ENCODE measurements at regions not wholly inside any gene's neighbourhood (a gene's known extent, or its start where the extent isn't known, plus 50 kb on each side); places are given as distances from the start of the nearest gene placed in this dataset.
"Not testable (repeated sequence)": the region's sequence is repeated elsewhere in the genome, so short reads cannot be mapped to it uniquely, and the experiment has no call there.

DNA sequence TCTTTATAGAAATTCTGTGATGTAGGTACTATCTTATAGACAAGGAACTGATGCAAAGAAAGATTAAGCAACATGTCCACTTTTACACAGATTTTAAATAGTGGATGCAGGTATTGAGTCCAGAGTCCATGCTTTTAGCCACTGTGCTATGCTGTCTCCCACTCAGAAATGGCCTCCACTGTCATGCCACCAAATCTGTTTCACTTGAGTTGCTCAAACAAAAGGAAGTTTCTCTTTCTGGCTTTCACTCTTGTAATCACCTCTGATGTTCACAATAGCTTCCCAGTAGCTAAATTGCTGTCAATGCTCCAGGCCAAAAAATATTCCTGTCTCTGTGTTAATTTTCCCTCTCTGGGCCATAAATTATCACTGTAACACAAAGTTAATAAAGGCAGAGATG lies 77.0 kb upstream of the RASA1 start:
- Mint-ChIP-seq H3K4me3 (ENCODE audit: low read depth) (no peak overlapping the region), H3K27ac (no peak overlapping the region), H3K9me3 (no peaks in the 10 kb centered on the region), H3K4me1 (ENCODE audit: low read depth) (peaks cover 25% of the 10 kb centered on the region), H3K27me3 (ENCODE audit: low read depth) (no peaks in the 10 kb centered on the region), H3K36me3 (ENCODE audit: low read depth) (no peaks in the 10 kb centered on the region)
- DNase-seq (ENCODE audit: low spot score), result no peak
- intact Hi-C loops (cut with micrococcal nuclease), result no loop called here

DNA sequence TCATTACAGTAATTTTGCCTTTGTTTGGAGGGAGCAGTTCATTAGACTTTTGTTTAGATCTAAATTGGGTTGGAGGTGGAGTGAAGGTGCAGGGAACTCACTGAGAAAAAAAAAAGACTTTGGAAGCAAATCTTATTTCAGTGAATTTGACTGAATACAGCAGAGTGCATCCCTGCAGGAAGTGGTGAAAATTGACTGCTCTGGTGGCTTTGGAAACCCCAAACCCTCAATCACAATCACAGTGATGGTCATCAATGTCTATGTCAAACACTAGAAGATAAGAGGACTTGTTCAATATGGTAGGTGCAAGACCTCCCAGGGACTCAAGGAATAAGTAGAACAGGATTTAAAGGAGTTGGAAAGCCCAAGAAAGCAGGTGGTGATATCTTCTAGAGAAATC lies 76.0 kb upstream of the RASA1 start:
- no peaks in the 10 kb centered on the region for H3K36me3 Mint-ChIP-seq (ENCODE audit: low read depth)
- H3K4me3 Mint-ChIP-seq (ENCODE audit: low read depth), result no peak overlapping the region
- H3K27me3 Mint-ChIP-seq (ENCODE audit: low read depth), result no peaks in the 10 kb centered on the region
- H3K4me1 Mint-ChIP-seq (ENCODE audit: low read depth), result peaks cover 26% of the 10 kb centered on the region
- intact Hi-C loops (cut with micrococcal nuclease), result no loop called here
- DNase-seq (ENCODE audit: low spot score), result no peak
- no peaks in the 10 kb centered on the region for H3K9me3 Mint-ChIP-seq
- H3K27ac Mint-ChIP-seq, result no peak overlapping the region

DNA sequence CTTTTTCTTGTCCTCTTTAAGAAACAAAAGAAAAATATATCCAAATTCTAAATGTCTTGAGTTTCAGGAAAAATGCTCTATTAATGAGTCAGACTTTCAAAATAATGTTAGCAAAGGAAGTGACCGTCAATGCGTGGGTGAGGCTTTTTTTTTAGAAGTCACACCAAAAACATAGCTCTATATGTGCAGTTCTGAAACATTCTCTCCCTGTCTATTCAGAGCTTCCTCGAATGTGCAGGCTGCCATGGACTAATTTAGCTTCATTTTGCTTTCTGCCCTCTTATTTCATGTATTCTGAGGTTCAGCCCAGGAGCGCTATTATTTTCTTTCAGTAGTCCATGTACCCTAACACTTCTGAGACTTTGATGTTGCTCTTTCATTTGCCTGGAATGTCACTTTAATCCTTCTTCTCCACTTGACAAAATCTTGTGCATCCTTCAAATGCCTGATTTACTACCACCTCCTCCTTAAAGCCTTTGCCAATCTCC lies 72.5 kb upstream of the RASA1 start:
- peak overlapping the region; percentile 4 for H3K4me3 Mint-ChIP-seq (ENCODE audit: low read depth)
- peaks cover 26% of the 10 kb centered on the region for H3K4me1 Mint-ChIP-seq (ENCODE audit: low read depth)
- no peak for DNase-seq (ENCODE audit: low spot score)
- H3K36me3 Mint-ChIP-seq (ENCODE audit: low read depth), result no peaks in the 10 kb centered on the region
- H3K27me3 Mint-ChIP-seq (ENCODE audit: low read depth), result no peaks in the 10 kb centered on the region
- intact Hi-C loops (cut with micrococcal nuclease), result loop anchor here (5.0 kb wide), 1 partner anchor 73 kb away; no protein-coding TSS in a partner anchor
- H3K9me3 Mint-ChIP-seq, result peaks cover 4% of the 10 kb centered on the region
- H3K27ac Mint-ChIP-seq, result no peak overlapping the region

DNA sequence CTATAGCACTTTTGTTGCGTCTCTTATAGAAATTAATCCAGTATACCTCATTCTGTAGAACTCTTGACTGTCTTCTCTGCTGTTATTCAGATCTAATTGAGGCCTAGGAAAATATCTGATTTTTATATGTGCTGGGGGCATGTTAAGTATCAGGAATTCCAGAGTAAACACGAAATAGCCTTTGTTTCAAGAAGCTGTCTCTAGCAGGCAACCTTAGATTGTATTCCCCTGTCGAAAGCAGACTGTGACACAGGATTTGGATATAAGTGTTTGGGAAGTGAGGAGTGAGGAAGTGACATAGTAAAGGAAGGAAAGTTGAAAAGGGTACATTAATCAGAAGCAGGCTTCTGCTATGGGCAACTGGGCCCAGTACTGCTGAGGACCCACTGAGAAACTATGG lies 72.1 kb upstream of the RASA1 start:
- H3K9me3 Mint-ChIP-seq, result peaks cover 4% of the 10 kb centered on the region
- H3K4me1 Mint-ChIP-seq (ENCODE audit: low read depth), result peaks cover 26% of the 10 kb centered on the region
- no peak overlapping the region for H3K4me3 Mint-ChIP-seq (ENCODE audit: low read depth)
- H3K27ac Mint-ChIP-seq, result no peak overlapping the region
- H3K27me3 Mint-ChIP-seq (ENCODE audit: low read depth), result no peaks in the 10 kb centered on the region
- H3K36me3 Mint-ChIP-seq (ENCODE audit: low read depth), result no peaks in the 10 kb centered on the region
- intact Hi-C loops (cut with micrococcal nuclease), result loop anchor here (5.0 kb wide), 1 partner anchor 73 kb away; no protein-coding TSS in a partner anchor
- no peak for DNase-seq (ENCODE audit: low spot score)

DNA sequence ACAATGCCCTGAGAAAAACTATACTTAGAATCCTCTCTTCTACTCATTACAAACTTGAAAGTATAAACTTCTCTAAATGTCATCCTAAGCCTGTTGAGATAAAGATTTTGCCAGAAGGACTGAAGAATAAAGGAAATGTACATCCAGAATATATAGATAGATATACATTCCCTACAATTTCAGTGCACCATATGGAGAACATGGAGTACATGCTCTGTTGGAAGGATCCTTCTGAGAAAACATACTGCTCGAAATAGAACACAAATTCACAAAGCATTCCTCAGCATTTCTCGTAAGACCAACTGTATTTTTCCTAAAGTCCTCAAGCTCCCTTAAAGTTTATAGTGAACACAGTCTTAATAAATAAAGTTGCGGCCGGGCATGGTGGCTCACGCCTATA lies 69.7 kb upstream of the RASA1 start:
- intact Hi-C loops (cut with micrococcal nuclease), result loop anchor here (5.0 kb wide), 1 partner anchor 76 kb away; no protein-coding TSS in a partner anchor
- no peaks in the 10 kb centered on the region for H3K36me3 Mint-ChIP-seq (ENCODE audit: low read depth)
- peaks cover 6% of the 10 kb centered on the region for H3K27me3 Mint-ChIP-seq (ENCODE audit: low read depth)
- peaks cover 6% of the 10 kb centered on the region for H3K9me3 Mint-ChIP-seq
- H3K4me3 Mint-ChIP-seq (ENCODE audit: low read depth), result no peak overlapping the region
- DNase-seq (ENCODE audit: low spot score), result no peak
- H3K27ac Mint-ChIP-seq, result no peak overlapping the region
- peaks cover 13% of the 10 kb centered on the region for H3K4me1 Mint-ChIP-seq (ENCODE audit: low read depth)

DNA sequence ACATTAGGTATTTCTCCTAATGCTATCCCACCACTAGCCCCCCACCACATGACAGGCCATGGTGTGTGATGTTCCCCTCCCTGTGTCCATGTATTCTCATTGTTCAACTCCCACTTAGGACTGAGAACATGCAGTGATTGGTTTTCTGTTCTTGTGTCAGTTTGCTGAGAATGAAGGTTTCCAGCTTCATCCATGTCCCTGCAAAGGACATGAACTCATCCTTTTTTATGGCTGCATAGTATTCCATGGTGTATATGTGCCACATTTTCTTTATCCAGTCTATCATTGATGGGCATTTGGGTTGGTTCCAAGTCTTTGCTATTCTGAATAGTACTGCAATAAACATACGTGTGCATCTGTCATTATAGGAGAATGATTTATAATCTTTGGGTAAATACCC lies 68.4 kb upstream of the RASA1 start:
- H3K27me3 Mint-ChIP-seq (ENCODE audit: low read depth); H3K9me3 Mint-ChIP-seq; DNase-seq (ENCODE audit: low spot score); H3K27ac Mint-ChIP-seq; H3K36me3 Mint-ChIP-seq (ENCODE audit: low read depth); H3K4me3 Mint-ChIP-seq (ENCODE audit: low read depth): not testable (repeated sequence)
- peaks cover 13% of the 10 kb centered on the region for H3K4me1 Mint-ChIP-seq (ENCODE audit: low read depth)
- intact Hi-C loops (cut with micrococcal nuclease), result loop anchor here (5.0 kb wide), 1 partner anchor 77 kb away; no protein-coding TSS in a partner anchor

DNA sequence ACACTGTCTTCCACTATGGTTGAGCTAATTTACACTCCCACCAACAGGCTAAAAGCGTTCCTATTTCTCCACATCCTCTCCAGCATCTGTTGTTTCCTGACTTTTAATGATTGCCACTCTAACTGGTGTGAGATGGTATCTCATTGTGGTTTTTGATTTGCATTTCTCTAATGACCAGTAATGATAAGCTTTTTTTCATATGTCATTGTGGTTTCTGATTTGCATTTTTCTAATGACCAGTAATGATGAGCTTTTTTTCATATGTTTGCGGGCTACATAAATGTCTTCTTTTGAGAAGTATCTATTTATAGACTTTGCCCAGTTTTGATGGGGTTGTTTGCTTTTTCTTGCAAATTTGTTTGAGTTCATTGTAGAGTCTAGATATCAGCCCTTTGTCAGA lies 68.0 kb upstream of the RASA1 start:
- intact Hi-C loops (cut with micrococcal nuclease), result loop anchor here (5.0 kb wide), 1 partner anchor 77 kb away; no protein-coding TSS in a partner anchor
- peaks cover 11% of the 10 kb centered on the region for H3K4me1 Mint-ChIP-seq (ENCODE audit: low read depth)

DNA sequence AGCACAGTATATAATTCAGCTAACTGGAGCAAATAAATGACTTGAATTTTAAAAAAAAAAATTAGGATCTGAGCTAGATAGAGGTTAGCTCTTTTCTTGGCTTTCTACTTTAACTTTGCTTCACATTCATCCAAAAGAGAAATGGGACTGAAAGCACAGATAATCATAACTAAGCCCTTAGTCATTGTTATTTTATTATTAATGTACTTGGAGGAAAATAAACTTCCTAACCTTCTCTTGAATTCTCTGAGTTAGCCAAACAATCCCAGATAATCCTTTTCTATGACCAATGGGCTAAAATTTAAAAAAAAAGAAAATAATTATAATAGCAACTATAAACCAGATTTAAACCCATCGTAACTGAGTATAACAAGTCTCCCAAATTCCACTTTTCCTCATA lies 57.6 kb upstream of the RASA1 start:
- peaks cover 5% of the 10 kb centered on the region for H3K4me1 Mint-ChIP-seq (ENCODE audit: low read depth)

More for the DNA sequence above, 68.0 kb upstream of the RASA1 start:
- not testable (repeated sequence) for H3K27me3 Mint-ChIP-seq (ENCODE audit: low read depth); H3K4me3 Mint-ChIP-seq (ENCODE audit: low read depth); H3K9me3 Mint-ChIP-seq; DNase-seq (ENCODE audit: low spot score); H3K27ac Mint-ChIP-seq; H3K36me3 Mint-ChIP-seq (ENCODE audit: low read depth)

DNA sequence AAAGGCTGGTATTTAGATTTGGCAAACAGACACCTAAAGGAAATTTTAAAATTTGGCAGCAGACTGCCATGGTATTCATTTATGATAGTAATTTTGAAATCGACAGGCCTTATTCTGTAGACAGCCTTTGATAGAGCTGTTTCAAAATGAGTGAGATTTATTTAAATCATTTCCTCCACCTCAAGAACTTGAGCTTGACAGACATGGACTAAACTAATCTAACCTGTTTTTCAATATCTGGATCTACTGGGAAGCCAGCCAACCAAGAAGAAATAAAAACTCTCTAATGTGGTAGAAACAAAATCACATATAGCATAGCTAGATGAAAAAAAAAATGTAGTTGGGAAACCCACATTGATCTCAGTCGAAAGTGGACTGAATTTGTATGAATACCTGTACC lies 56.9 kb upstream of the RASA1 start:
- Mint-ChIP-seq H3K36me3 (ENCODE audit: low read depth) (no peaks in the 10 kb centered on the region), H3K4me1 (ENCODE audit: low read depth) (peaks cover 5% of the 10 kb centered on the region), H3K9me3 (peaks cover 10% of the 10 kb centered on the region), H3K27me3 (ENCODE audit: low read depth) (peaks cover 10% of the 10 kb centered on the region), H3K27ac (no peak overlapping the region), H3K4me3 (ENCODE audit: low read depth) (no peak overlapping the region)
- intact Hi-C loops (cut with micrococcal nuclease), result no loop called here
- DNase-seq (ENCODE audit: low spot score), result no peak

More for the DNA sequence above, 57.6 kb upstream of the RASA1 start:
- intact Hi-C loops (cut with micrococcal nuclease), result no loop called here
- no peak overlapping the region for H3K4me3 Mint-ChIP-seq (ENCODE audit: low read depth)
- no peak overlapping the region for H3K27ac Mint-ChIP-seq
- no peaks in the 10 kb centered on the region for H3K36me3 Mint-ChIP-seq (ENCODE audit: low read depth)
- H3K27me3 Mint-ChIP-seq (ENCODE audit: low read depth), result peaks cover 9% of the 10 kb centered on the region
- DNase-seq (ENCODE audit: low spot score), result no peak
- H3K9me3 Mint-ChIP-seq, result peaks cover 10% of the 10 kb centered on the region

DNA sequence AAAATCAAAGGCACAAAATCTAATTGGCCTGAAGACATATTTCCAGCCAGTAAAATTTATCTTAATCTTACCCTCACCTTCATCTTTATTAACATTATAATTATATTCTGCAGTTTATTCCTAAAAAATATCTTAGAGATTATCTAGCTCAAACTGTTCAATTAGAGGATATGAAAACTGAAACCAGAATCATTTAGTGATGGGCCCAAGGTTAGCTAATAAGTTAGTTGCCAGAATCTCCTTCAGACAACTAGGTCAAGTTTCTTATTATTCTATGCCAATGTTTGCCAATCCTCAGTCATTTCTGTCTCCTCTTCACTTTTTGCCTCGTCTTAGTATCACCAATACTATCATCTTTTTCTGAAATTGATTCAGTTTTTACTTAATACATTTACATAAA lies 56.0 kb upstream of the RASA1 start:
- H3K36me3 Mint-ChIP-seq (ENCODE audit: low read depth), result no peaks in the 10 kb centered on the region
- H3K27me3 Mint-ChIP-seq (ENCODE audit: low read depth), result peaks cover 10% of the 10 kb centered on the region
- intact Hi-C loops (cut with micrococcal nuclease), result no loop called here
- peaks cover 10% of the 10 kb centered on the region for H3K9me3 Mint-ChIP-seq
- no peak overlapping the region for H3K27ac Mint-ChIP-seq
- peaks cover 5% of the 10 kb centered on the region for H3K4me1 Mint-ChIP-seq (ENCODE audit: low read depth)
- DNase-seq (ENCODE audit: low spot score), result no peak
- no peak overlapping the region for H3K4me3 Mint-ChIP-seq (ENCODE audit: low read depth)

DNA sequence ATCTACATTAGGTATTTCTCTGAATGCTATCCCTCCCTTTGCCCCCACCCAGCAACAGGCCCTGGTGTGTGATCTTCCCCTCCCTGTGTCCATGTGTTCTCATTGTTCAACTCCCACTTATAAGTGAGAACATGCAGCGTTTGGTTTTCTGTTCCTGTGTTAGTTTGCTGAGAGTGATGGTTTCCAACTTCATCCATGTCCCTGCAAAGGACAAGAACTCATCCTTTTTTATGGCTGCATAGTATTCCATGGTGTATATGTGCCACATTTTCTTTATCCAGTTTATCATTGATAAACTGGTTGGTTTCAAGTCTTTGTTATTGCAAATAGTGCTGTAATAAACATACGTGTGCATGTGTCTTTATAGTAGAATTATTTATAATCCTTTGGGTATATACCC lies 55.5 kb upstream of the RASA1 start:
- H3K27me3 Mint-ChIP-seq (ENCODE audit: low read depth), result peaks cover 10% of the 10 kb centered on the region
- H3K27ac Mint-ChIP-seq; H3K9me3 Mint-ChIP-seq; H3K4me1 Mint-ChIP-seq (ENCODE audit: low read depth); H3K4me3 Mint-ChIP-seq (ENCODE audit: low read depth); DNase-seq (ENCODE audit: low spot score); H3K36me3 Mint-ChIP-seq (ENCODE audit: low read depth); intact Hi-C loops (cut with micrococcal nuclease): not testable (repeated sequence)

DNA sequence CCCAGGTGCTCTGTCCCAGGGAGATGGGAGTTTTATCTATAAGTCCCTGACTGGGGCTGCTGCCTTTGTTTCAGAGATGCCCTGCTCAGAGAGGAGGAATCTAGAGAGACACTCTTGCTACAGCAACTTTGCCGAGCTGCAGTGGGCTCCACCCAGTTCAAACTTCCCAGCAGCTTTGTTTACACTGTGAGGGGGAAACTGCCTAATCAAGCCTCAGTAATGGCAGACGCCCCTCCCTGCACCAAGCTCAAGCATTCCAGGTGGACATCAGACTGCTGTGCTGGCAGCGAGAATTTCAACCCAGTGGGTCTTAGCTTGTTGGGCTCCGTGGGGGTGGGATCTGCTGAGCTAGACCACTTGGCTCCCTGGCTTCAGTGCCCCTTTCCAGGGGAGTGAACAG lies 50.2 kb upstream of the RASA1 start:
- H3K27me3 Mint-ChIP-seq (ENCODE audit: low read depth); H3K4me1 Mint-ChIP-seq (ENCODE audit: low read depth); intact Hi-C loops (cut with micrococcal nuclease); H3K27ac Mint-ChIP-seq; DNase-seq (ENCODE audit: low spot score); H3K36me3 Mint-ChIP-seq (ENCODE audit: low read depth); H3K4me3 Mint-ChIP-seq (ENCODE audit: low read depth); H3K9me3 Mint-ChIP-seq: not testable (repeated sequence)

Measured in activated T-helper 2 cell treated with anti-CD3 and anti-CD28 coated beads, Interferon-gamma antibody, Interleukin-2, Interleukin-4, amounts not matched to agents 10 μg/mL and 5 μg/mL and 100 μg/mL, durations not matched to agents 14 hours and 24 hours and 36 hours (primary cell).